ENCODE measurements at regions not wholly inside any gene's neighbourhood (a gene's known extent, or its start where the extent isn't known, plus 50 kb on each side); places are given as distances from the start of the nearest gene placed in this dataset.

- TF ChIP-seq, protein P1, sequence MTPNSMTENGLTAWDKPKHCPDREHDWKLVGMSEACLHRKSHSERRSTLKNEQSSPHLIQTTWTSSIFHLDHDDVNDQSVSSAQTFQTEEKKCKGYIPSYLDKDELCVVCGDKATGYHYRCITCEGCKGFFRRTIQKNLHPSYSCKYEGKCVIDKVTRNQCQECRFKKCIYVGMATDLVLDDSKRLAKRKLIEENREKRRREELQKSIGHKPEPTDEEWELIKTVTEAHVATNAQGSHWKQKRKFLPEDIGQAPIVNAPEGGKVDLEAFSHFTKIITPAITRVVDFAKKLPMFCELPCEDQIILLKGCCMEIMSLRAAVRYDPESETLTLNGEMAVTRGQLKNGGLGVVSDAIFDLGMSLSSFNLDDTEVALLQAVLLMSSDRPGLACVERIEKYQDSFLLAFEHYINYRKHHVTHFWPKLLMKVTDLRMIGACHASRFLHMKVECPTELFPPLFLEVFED (CRISPR knock-in tag; conservative IDR thresholded peaks at IDR 0.05): no peak
- no peak for TF ChIP-seq PTRF (tag; IDR thresholded peaks at IDR 0.05)
- TF ChIP-seq, protein P2, sequence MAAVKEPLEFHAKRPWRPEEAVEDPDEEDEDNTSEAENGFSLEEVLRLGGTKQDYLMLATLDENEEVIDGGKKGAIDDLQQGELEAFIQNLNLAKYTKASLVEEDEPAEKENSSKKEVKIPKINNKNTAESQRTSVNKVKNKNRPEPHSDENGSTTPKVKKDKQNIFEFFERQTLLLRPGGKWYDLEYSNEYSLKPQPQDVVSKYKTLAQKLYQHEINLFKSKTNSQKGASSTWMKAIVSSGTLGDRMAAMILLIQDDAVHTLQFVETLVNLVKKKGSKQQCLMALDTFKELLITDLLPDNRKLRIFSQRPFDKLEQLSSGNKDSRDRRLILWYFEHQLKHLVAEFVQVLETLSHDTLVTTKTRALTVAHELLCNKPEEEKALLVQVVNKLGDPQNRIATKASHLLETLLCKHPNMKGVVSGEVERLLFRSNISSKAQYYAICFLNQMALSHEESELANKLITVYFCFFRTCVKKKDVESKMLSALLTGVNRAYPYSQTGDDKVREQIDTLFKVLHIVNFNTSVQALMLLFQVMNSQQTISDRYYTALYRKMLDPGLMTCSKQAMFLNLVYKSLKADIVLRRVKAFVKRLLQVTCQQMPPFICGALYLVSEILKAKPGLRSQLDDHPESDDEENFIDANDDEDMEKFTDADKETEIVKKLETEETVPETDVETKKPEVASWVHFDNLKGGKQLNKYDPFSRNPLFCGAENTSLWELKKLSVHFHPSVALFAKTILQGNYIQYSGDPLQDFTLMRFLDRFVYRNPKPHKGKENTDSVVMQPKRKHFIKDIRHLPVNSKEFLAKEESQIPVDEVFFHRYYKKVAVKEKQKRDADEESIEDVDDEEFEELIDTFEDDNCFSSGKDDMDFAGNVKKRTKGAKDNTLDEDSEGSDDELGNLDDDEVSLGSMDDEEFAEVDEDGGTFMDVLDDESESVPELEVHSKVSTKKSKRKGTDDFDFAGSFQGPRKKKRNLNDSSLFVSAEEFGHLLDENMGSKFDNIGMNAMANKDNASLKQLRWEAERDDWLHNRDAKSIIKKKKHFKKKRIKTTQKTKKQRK (IDR thresholded peaks at IDR 0.05; ENCODE audit: borderline replicate concordance, low read depth, low read length): no peak
- TF ChIP-seq HDAC1 (IDR thresholded peaks at IDR 0.05): peak in 1 of 2 experiments; percentile 92; a peak in 2 of 4 replicates
- TF ChIP-seq, protein P3, sequence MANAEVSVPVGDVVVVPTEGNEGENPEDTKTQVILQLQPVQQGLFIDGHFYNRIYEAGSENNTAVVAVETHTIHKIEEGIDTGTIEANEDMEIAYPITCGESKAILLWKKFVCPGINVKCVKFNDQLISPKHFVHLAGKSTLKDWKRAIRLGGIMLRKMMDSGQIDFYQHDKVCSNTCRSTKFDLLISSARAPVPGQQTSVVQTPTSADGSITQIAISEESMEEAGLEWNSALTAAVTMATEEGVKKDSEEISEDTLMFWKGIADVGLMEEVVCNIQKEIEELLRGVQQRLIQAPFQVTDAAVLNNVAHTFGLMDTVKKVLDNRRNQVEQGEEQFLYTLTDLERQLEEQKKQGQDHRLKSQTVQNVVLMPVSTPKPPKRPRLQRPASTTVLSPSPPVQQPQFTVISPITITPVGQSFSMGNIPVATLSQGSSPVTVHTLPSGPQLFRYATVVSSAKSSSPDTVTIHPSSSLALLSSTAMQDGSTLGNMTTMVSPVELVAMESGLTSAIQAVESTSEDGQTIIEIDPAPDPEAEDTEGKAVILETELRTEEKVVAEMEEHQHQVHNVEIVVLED (CRISPR knock-in tag; IDR thresholded peaks at IDR 0.05): no peak
- peak; percentile 57; the same call in 1 of the 2 replicates for TF ChIP-seq CXXC5 (CRISPR knock-in tag; IDR thresholded peaks at IDR 0.05)
- TF ChIP-seq GABPA (tag; conservative IDR thresholded peaks at IDR 0.05; ENCODE audit: low read depth): peak; percentile 24; the same call in 1 of the 2 replicates
- TF ChIP-seq MTA3 (IDR thresholded peaks at IDR 0.05; ENCODE audit: borderline replicate concordance): peak; percentile 69; the same call in 1 of the 2 replicates
- TF ChIP-seq, protein P4, sequence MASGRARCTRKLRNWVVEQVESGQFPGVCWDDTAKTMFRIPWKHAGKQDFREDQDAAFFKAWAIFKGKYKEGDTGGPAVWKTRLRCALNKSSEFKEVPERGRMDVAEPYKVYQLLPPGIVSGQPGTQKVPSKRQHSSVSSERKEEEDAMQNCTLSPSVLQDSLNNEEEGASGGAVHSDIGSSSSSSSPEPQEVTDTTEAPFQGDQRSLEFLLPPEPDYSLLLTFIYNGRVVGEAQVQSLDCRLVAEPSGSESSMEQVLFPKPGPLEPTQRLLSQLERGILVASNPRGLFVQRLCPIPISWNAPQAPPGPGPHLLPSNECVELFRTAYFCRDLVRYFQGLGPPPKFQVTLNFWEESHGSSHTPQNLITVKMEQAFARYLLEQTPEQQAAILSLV (tag; IDR thresholded peaks at IDR 0.05): no peak
- TF ChIP-seq ZNF12 (CRISPR knock-in tag; IDR thresholded peaks at IDR 0.05): no peak
- no peak for TF ChIP-seq MBD1 (CRISPR knock-in tag; IDR thresholded peaks at IDR 0.05)
- peak; percentile 95 for TF ChIP-seq ZNF766 (CRISPR knock-in tag; conservative IDR thresholded peaks at IDR 0.05)
- TF ChIP-seq RFX5 (IDR thresholded peaks at IDR 0.05; ENCODE audit: low read depth, low read length): no peak
- no peak for TF ChIP-seq MCM7 (IDR thresholded peaks at IDR 0.05)
- TF ChIP-seq NR3C1 (CRISPR knock-in tag; IDR thresholded peaks at IDR 0.05): no peak
- TF ChIP-seq, protein P5, sequence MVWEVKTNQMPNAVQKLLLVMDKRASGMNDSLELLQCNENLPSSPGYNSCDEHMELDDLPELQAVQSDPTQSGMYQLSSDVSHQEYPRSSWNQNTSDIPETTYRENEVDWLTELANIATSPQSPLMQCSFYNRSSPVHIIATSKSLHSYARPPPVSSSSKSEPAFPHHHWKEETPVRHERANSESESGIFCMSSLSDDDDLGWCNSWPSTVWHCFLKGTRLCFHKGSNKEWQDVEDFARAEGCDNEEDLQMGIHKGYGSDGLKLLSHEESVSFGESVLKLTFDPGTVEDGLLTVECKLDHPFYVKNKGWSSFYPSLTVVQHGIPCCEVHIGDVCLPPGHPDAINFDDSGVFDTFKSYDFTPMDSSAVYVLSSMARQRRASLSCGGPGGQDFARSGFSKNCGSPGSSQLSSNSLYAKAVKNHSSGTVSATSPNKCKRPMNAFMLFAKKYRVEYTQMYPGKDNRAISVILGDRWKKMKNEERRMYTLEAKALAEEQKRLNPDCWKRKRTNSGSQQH (CRISPR knock-in tag; IDR thresholded peaks at IDR 0.05): no peak
- TF ChIP-seq POLR3A (IDR thresholded peaks at IDR 0.05; ENCODE audit: borderline replicate concordance, extremely low read depth, insufficient read depth, insufficient read length): no peak
These were observed 71.8 kb upstream of the ALDH1A1 start (continued) for GRCh38 chr9:73024601-73025034.
